GF-D8 (cell line): ENCODE measurements at regions not wholly inside any gene's neighbourhood (a gene's known extent, or its start where the extent isn't known, plus 50 kb on each side); places are given as distances from the start of the nearest gene placed in this dataset.
"Not testable (repeated sequence)": the region's sequence is repeated elsewhere in the genome, so short reads cannot be mapped to it uniquely, and the experiment has no call there.

Experiments
- DNase-seq: peaks from one replicate; lab custom pipeline; 2025; lab: John Stamatoyannopoulos, UW

- DNase-seq, result no peak
These were observed 81.7 kb upstream of the SEC11C start for GRCh38 chr18:59057969-59058368.

GRCh38 chr18:59059140-59059539 lies 80.5 kb upstream of the SEC11C start:
- DNase-seq, result no peak

- no peak for DNase-seq
These were observed 79.1 kb upstream of the SEC11C start for GRCh38 chr18:59060551-59060950.

GRCh38 chr18:59061914-59062642 lies 77.6 kb upstream of the SEC11C start:
- DNase-seq, result no peak

GRCh38 chr18:59062643-59063006 lies 77.1 kb upstream of the SEC11C start:
- no peak for DNase-seq

- no peak for DNase-seq
These were observed 76.3 kb upstream of the SEC11C start for GRCh38 chr18:59063300-59063906.

- DNase-seq, result no peak
These were observed 75.8 kb upstream of the SEC11C start for GRCh38 chr18:59063912-59064311.

- DNase-seq, result no peak
These were observed 74.0 kb upstream of the SEC11C start for GRCh38 chr18:59065684-59066083.

GRCh38 chr18:59067873-59068272 lies 71.8 kb upstream of the SEC11C start:
- DNase-seq, result no peak

- DNase-seq, result no peak
These were observed 71.2 kb upstream of the SEC11C start for GRCh38 chr18:59068276-59069071.

GRCh38 chr18:59070181-59070912 lies 69.3 kb upstream of the SEC11C start:
- DNase-seq, result no peak

GRCh38 chr18:59072727-59073421 lies 66.8 kb upstream of the SEC11C start:
- no peak for DNase-seq

- no peak for DNase-seq
These were observed 63.8 kb upstream of the SEC11C start for GRCh38 chr18:59075923-59076322.

- no peak for DNase-seq
These were observed 60.4 kb upstream of the SEC11C start for GRCh38 chr18:59079264-59079663.

- DNase-seq, result not testable (repeated sequence)
These were observed 59.8 kb upstream of the SEC11C start for GRCh38 chr18:59079687-59080501.

- no peak for DNase-seq
These were observed 56.4 kb upstream of the SEC11C start for GRCh38 chr18:59083136-59083818.

GRCh38 chr18:59085126-59085794 lies 54.4 kb upstream of the SEC11C start:
- no peak for DNase-seq

GRCh38 chr18:59085797-59086196 lies 53.9 kb upstream of the SEC11C start:
- no peak for DNase-seq

- DNase-seq, result no peak
These were observed 53.2 kb upstream of the SEC11C start for GRCh38 chr18:59086522-59086921.

- no peak for DNase-seq
These were observed 52.3 kb upstream of the SEC11C start for GRCh38 chr18:59087391-59087790.
